ENCODE measurements at regions not wholly inside any gene's neighbourhood (a gene's known extent, or its start where the extent isn't known, plus 50 kb on each side); places are given as distances from the start of the nearest gene placed in this dataset.

DNA sequence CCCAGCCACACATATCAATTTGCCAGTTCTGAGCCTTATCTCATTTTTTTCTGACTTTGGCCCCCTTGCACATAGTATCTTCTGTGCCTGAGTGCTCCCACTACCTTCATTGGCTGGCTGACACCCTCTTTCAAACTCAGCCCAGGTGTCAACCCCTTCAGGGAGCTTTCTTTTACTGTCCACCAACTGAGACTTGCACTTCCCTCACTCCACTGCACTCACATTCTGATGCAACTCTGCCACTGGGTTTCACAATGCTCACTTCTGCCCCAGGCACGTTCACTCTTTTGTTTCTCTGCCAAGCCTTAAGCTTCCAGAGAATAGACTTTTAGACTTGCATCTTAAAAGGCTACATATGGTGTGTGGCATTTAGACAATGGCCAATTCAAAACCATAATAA, 101.5 kb upstream of the CBLB start:
- no peak overlapping the region for H3K27ac ChIP-seq (ENCODE audit: low read length)
- H3K79me2 ChIP-seq (ENCODE audit: low read length), result no peaks in the 10 kb centered on the region
- H3K4me2 ChIP-seq (ENCODE audit: low read length), result no peak overlapping the region
- H3K9me3 ChIP-seq (ENCODE audit: insufficient read depth, low read length), result peaks cover 5% of the 10 kb centered on the region; the same call in 1 of the 2 replicates
- no peak overlapping the region for H3K9ac ChIP-seq (ENCODE audit: low read length)
- H3K27me3 ChIP-seq (ENCODE audit: low read depth, low read length), result no peaks in the 10 kb centered on the region
- no peak overlapping the region for H2AFZ ChIP-seq (ENCODE audit: low read depth, low read length)
- no peak overlapping the region for H3K4me3 ChIP-seq (ENCODE audit: low read length)
- H3K4me1 ChIP-seq (ENCODE audit: low read length), result no peaks in the 10 kb centered on the region
- no peaks in the 10 kb centered on the region for H3K36me3 ChIP-seq (replicated peaks; ENCODE audit: low read depth, low read length)
- H4K20me1 ChIP-seq (ENCODE audit: insufficient read depth, low read length), result no peaks in the 10 kb centered on the region
- TF ChIP-seq, protein P1, sequence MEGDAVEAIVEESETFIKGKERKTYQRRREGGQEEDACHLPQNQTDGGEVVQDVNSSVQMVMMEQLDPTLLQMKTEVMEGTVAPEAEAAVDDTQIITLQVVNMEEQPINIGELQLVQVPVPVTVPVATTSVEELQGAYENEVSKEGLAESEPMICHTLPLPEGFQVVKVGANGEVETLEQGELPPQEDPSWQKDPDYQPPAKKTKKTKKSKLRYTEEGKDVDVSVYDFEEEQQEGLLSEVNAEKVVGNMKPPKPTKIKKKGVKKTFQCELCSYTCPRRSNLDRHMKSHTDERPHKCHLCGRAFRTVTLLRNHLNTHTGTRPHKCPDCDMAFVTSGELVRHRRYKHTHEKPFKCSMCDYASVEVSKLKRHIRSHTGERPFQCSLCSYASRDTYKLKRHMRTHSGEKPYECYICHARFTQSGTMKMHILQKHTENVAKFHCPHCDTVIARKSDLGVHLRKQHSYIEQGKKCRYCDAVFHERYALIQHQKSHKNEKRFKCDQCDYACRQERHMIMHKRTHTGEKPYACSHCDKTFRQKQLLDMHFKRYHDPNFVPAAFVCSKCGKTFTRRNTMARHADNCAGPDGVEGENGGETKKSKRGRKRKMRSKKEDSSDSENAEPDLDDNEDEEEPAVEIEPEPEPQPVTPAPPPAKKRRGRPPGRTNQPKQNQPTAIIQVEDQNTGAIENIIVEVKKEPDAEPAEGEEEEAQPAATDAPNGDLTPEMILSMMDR (IDR thresholded peaks at IDR 0.05; ENCODE audit: low read depth, low read length), result no peak
- no peak for TF ChIP-seq EZH2phosphoT487 (IDR thresholded peaks at IDR 0.05; ENCODE audit: low read depth)

DNA sequence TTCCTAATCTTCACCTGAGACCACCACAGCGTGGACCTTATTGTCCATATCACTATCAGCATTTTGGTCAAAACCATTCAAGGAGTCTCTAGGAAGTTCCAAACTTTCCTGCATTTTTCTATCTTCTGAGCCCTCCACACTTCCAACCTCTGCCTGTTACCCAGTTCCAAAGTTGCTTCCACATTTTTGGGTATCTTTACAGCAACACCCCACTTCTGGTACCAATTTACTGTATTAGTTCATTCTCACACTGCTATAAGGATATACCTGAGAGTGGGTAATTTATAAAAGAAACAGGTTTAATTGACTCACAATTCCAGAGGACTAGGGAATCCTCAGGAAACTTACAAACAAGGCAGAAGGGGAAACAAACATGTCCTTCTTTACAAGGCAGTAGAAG, 103.3 kb upstream of the CBLB start:
- no peak overlapping the region for H2AFZ ChIP-seq (ENCODE audit: low read depth, low read length)
- H3K4me2 ChIP-seq (ENCODE audit: low read length), result no peak overlapping the region
- H3K4me3 ChIP-seq (ENCODE audit: low read length), result no peak overlapping the region
- TF ChIP-seq, protein P1 (IDR thresholded peaks at IDR 0.05; ENCODE audit: low read depth, low read length), result no peak
- no peak for TF ChIP-seq EZH2phosphoT487 (IDR thresholded peaks at IDR 0.05; ENCODE audit: low read depth)
- H3K36me3 ChIP-seq (replicated peaks; ENCODE audit: low read depth, low read length), result no peaks in the 10 kb centered on the region
- no peaks in the 10 kb centered on the region for H3K27me3 ChIP-seq (ENCODE audit: low read depth, low read length)
- no peak overlapping the region for H3K27ac ChIP-seq (ENCODE audit: low read length)
- peaks cover 5% of the 10 kb centered on the region; the same call in 1 of the 2 replicates for H3K9me3 ChIP-seq (ENCODE audit: insufficient read depth, low read length)
- H3K9ac ChIP-seq (ENCODE audit: low read length), result no peak overlapping the region
- H3K79me2 ChIP-seq (ENCODE audit: low read length), result no peaks in the 10 kb centered on the region
- H3K4me1 ChIP-seq (ENCODE audit: low read length), result no peaks in the 10 kb centered on the region
- no peaks in the 10 kb centered on the region for H4K20me1 ChIP-seq (ENCODE audit: insufficient read depth, low read length)

DNA sequence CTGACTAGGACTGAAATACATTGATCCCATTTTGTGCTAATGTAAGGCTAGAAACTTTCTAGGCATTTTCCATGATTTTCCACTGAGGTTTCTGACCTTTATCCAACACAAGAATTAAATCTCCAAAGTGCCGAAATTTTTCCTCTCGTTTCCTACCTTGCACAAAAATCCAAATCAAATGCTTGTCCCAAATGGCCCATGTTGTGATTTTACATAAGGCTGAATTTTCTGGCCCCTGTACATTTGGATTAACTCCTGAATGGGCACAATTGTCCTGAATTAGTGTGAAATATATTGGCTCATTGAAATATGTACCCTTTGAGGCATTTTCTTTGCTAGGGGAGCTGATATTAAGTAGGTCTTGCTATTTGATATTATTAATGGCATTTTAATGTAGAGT, 105.6 kb upstream of the CBLB start:
- H3K4me3 ChIP-seq (ENCODE audit: low read length), result no peak overlapping the region
- H2AFZ ChIP-seq (ENCODE audit: low read depth, low read length), result no peak overlapping the region
- no peaks in the 10 kb centered on the region for H3K79me2 ChIP-seq (ENCODE audit: low read length)
- no peak overlapping the region for H3K9ac ChIP-seq (ENCODE audit: low read length)
- H3K4me1 ChIP-seq (ENCODE audit: low read length), result no peaks in the 10 kb centered on the region
- TF ChIP-seq, protein P1 (IDR thresholded peaks at IDR 0.05; ENCODE audit: low read depth, low read length), result no peak
- TF ChIP-seq EZH2phosphoT487 (IDR thresholded peaks at IDR 0.05; ENCODE audit: low read depth), result no peak
- no peaks in the 10 kb centered on the region for H4K20me1 ChIP-seq (ENCODE audit: insufficient read depth, low read length)
- no peaks in the 10 kb centered on the region for H3K36me3 ChIP-seq (replicated peaks; ENCODE audit: low read depth, low read length)
- H3K9me3 ChIP-seq (ENCODE audit: insufficient read depth, low read length), result peaks cover 5% of the 10 kb centered on the region; the same call in 1 of the 2 replicates
- no peak overlapping the region for H3K27ac ChIP-seq (ENCODE audit: low read length)
- H3K27me3 ChIP-seq (ENCODE audit: low read depth, low read length), result no peaks in the 10 kb centered on the region
- H3K4me2 ChIP-seq (ENCODE audit: low read length), result no peak overlapping the region

DNA sequence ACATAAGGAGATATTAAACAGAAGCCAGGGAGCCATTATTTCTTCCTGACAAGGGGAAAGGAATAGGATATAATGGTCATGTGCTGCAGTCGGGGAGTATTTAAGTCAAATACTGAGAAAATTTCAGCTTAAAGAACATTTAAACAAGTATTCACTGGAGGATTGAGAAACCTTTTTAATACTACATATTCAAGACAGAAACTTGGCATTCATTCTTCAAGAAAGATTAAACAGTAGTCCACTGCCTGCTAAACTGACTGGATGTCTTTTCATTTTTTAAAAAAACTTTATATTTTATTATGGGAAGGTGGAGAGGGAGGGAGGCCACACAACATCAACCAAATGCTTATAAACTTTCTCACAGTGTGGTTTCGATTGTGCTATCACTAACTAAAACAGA, 107.4 kb upstream of the CBLB start:
- Histone ChIP-seq H3K27me3 (ENCODE audit: low read depth, low read length) (no peaks in the 10 kb centered on the region), H3K27ac (ENCODE audit: low read length) (no peak overlapping the region), H3K4me3 (ENCODE audit: low read length) (no peak overlapping the region), H3K9ac (ENCODE audit: low read length) (no peak overlapping the region), H3K9me3 (ENCODE audit: insufficient read depth, low read length) (no peaks in the 10 kb centered on the region), H3K4me2 (ENCODE audit: low read length) (no peak overlapping the region), H3K36me3 (replicated peaks; ENCODE audit: low read depth, low read length) (no peaks in the 10 kb centered on the region), H3K4me1 (ENCODE audit: low read length) (no peaks in the 10 kb centered on the region), H4K20me1 (ENCODE audit: insufficient read depth, low read length) (no peaks in the 10 kb centered on the region), H3K79me2 (ENCODE audit: low read length) (no peaks in the 10 kb centered on the region), H2AFZ (ENCODE audit: low read depth, low read length) (no peak overlapping the region)
- TF ChIP-seq, protein P1 (IDR thresholded peaks at IDR 0.05; ENCODE audit: low read depth, low read length), result no peak
- no peak for TF ChIP-seq EZH2phosphoT487 (IDR thresholded peaks at IDR 0.05; ENCODE audit: low read depth)
